PC-3 (cell line): ENCODE measurements at regions not wholly inside any gene's neighbourhood (a gene's known extent, or its start where the extent isn't known, plus 50 kb on each side); places are given as distances from the start of the nearest gene placed in this dataset.

Experiments
- ATAC-seq: fragments of 200-7000 bp; cut with Tn5 transposase; 2 replicates; pipeline ENCODE4 v1.9.1; 2020; ENCODE audit warnings: mild to moderate bottlenecking, moderate library complexity
- BruUV-seq: library from RNA; stranded (reverse); fragments of 400-500 nt; replicated peaks from 2 replicates; lab custom pipeline; 2021; lab: Mats Ljungman, UMichigan
- CTCF ChIA-PET: fragments of 300-600 bp; sonication (Branson Sonifier 250); formaldehyde crosslinking; loops from one replicate; lab custom pipeline; 2022; ENCODE audit warnings: antibody characterized with exemption; lab: Charles Lee
- POLR2A ChIA-PET: fragments of 300-600 bp; sonication (Branson Sonifier 250); formaldehyde crosslinking; loops from one replicate; lab custom pipeline; 2022; ENCODE audit warnings: antibody characterized with exemption; ENCODE audit not compliant: unreplicated experiment; lab: Charles Lee
- DNase-seq: peaks from one replicate; pipeline ENCODE4 v3.0.0-alpha.2; 2015
- H2AFZ ChIP-seq: fragments of 300-600 bp; sonication (generic); 2 replicates; pipeline ENCODE4 v1.6.0; 2016; ENCODE audit warnings: antibody characterized with exemption, low read length
- H3F3A ChIP-seq: fragments of 300-600 bp; sonication (generic); one replicate; pipeline ENCODE4 v1.6.0; 2017; ENCODE audit warnings: antibody characterized with exemption, low read length, control low read depth, mild to moderate bottlenecking; ENCODE audit not compliant: unreplicated experiment
- H3K27ac ChIP-seq: fragments of 300-600 bp; sonication (generic); 2 replicates; pipeline ENCODE4 v1.5.1; 2016; ENCODE audit warnings: mild to moderate bottlenecking, low read length
- H3K27me3 ChIP-seq: fragments of 300-600 bp; sonication (generic); 2 replicates; pipeline ENCODE4 v1.6.1; 2016; ENCODE audit warnings: low read length, mixed read lengths
- H3K36me3 ChIP-seq: fragments of 300-600 bp; sonication (generic); 2 replicates; pipeline ENCODE4 v1.6.1; 2016; ENCODE audit warnings: low read depth, mixed run types, low read length, mixed read lengths
- H3K4me1 ChIP-seq: fragments of 300-600 bp; sonication (generic); 2 replicates; pipeline ENCODE4 v1.5.1; 2016; ENCODE audit warnings: low read length; ENCODE audit not compliant: insufficient read depth
- H3K4me2 ChIP-seq: fragments of 300-600 bp; sonication (generic); 2 replicates; pipeline ENCODE4 v1.6.0; 2016; ENCODE audit warnings: low read length
- H3K4me3 ChIP-seq: fragments of 300-600 bp; sonication (generic); 2 replicates; pipeline ENCODE4 v1.5.1; 2016; ENCODE audit warnings: mild to moderate bottlenecking, low read length, mixed read lengths
- H3K79me2 ChIP-seq: fragments of 300-600 bp; sonication (generic); 2 replicates; pipeline ENCODE4 v1.6.1; 2017; ENCODE audit warnings: low read length, mixed read lengths
- H3K9ac ChIP-seq: fragments of 300-600 bp; sonication (generic); 2 replicates; pipeline ENCODE4 v1.6.0; 2016; ENCODE audit warnings: mild to moderate bottlenecking, low read length
- H3K9me2 ChIP-seq: fragments of 300-600 bp; sonication (generic); replicated peaks from 2 replicates; pipeline ENCODE4 v1.6.1; 2016; ENCODE audit warnings: mixed run types, low read length, mixed read lengths
- H3K9me3 ChIP-seq: fragments of 300-600 bp; sonication (generic); 2 replicates; pipeline ENCODE4 v1.6.1; 2016; ENCODE audit warnings: low read length, mixed read lengths
- H4K20me1 ChIP-seq: fragments of 300-600 bp; sonication (generic); 2 replicates; pipeline ENCODE4 v1.6.1; 2016; ENCODE audit warnings: low read length, mixed read lengths
- EZH2 ChIP-seq: fragments of 300-600 bp; sonication (generic); IDR thresholded peaks from one replicate; pipeline ENCODE4 v1.6.1; 2017; ENCODE audit warnings: antibody characterized with exemption, mild to moderate bottlenecking, low read length; ENCODE audit not compliant: unreplicated experiment
- EZH2phosphoT487 ChIP-seq: fragments of 300-600 bp; sonication (generic); IDR thresholded peaks from 2 replicates; pipeline ENCODE4 v1.6.1; 2018; ENCODE audit warnings: mild to moderate bottlenecking, antibody characterized with exemption, low read length, borderline replicate concordance
- intact Hi-C: fragments of 100-400 bp; cut with micrococcal nuclease; formaldehyde crosslinking; loops from 2 replicates; pipeline ENCODE4 v1.9.0; 2023
- TF ChIP-seq, protein P1 (sequence below): fragments of 300-600 bp; sonication (generic); conservative IDR thresholded peaks from 2 replicates; pipeline ENCODE4 v1.5.1; 2017; ENCODE audit warnings: antibody characterized with exemption, low read depth, mild to moderate bottlenecking, low read length

DNA sequence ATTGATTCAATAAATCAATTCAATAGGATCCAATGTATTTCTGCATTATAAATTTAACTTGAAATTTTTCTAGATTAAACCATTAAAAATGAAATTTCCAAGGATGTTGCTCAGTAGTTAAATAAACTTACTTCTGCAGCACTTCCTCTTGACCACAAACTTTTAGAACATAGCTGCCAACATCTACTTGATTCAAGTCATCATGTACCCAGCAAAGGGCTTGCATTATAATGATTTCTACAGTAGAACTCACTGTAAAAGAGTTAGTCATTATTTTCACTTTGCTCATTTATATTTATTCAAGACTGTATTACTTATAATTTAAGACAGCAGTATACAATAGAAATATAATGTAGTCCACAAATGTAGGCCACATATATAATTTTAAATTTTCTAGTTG, 59.2 kb downstream of the PIK3C2A start:
- DNase-seq (peak; percentile 27), ATAC-seq (peak; percentile 91)
- Histone ChIP-seq H3K27me3 (no peaks in the 10 kb centered on the region), H3K9me2 (no peaks in the 10 kb centered on the region), H2AFZ (no peak overlapping the region), H3K4me2 (no peak overlapping the region), H3K36me3 (peaks cover 5% of the 10 kb centered on the region; the same call in 1 of the 2 replicates), H3K4me3 (no peak overlapping the region), H3K9ac (no peak overlapping the region), H3K4me1 (peaks cover 7% of the 10 kb centered on the region), H3K79me2 (no peaks in the 10 kb centered on the region), H4K20me1 (no peaks in the 10 kb centered on the region), H3K9me3 (no peaks in the 10 kb centered on the region), H3F3A (no peaks in the 10 kb centered on the region), H3K27ac (peak overlapping the region; percentile 23; the same call in 1 of the 2 replicates)
- TF ChIP-seq, protein P1, sequence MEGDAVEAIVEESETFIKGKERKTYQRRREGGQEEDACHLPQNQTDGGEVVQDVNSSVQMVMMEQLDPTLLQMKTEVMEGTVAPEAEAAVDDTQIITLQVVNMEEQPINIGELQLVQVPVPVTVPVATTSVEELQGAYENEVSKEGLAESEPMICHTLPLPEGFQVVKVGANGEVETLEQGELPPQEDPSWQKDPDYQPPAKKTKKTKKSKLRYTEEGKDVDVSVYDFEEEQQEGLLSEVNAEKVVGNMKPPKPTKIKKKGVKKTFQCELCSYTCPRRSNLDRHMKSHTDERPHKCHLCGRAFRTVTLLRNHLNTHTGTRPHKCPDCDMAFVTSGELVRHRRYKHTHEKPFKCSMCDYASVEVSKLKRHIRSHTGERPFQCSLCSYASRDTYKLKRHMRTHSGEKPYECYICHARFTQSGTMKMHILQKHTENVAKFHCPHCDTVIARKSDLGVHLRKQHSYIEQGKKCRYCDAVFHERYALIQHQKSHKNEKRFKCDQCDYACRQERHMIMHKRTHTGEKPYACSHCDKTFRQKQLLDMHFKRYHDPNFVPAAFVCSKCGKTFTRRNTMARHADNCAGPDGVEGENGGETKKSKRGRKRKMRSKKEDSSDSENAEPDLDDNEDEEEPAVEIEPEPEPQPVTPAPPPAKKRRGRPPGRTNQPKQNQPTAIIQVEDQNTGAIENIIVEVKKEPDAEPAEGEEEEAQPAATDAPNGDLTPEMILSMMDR: no peak
- no peak for TF ChIP-seq EZH2
- no peak for TF ChIP-seq EZH2phosphoT487
- ChIA-PET CTCF (interaction anchor here (0.7 kb wide), 1 partner anchor 31 kb away, joined by 3 read pairs; no protein-coding TSS in a partner anchor), POLR2A (no interaction called here)
- intact Hi-C loops: loop anchor here (1.0 to 5.0 kb wide), 2 partner anchors 32 to 59 kb away; partner anchors contain the start of gene PIK3C2A
- BruUV-seq: no TSS peak

DNA sequence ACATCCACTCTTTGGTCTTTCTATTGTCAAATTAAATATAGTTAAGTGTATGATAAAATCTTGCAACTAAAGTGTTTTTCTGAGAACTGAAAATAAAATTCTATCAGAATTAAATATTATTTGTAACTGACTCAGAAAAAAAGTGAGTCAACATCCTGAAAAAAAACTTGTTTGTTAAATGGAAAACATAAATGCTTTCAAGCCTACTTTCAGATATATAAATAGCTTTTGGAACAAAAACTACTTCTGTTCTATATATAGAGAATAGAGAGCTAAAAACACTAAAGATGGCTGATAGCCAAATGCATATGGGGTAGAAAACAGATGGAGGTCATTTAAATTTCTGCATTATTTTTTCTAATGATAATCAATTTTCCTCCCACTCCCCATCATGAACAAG, 61.8 kb downstream of the PIK3C2A start:
- intact Hi-C loops: loop anchor here (5.0 kb wide), 1 partner anchor 61 kb away; the partner anchor contains the start of gene PIK3C2A
- no peak for TF ChIP-seq EZH2
- TF ChIP-seq EZH2phosphoT487: no peak
- TF ChIP-seq, protein P1: no peak
- Histone ChIP-seq H3K36me3 (peaks cover 5% of the 10 kb centered on the region; the same call in 1 of the 2 replicates), H3K4me2 (no peak overlapping the region), H3K27me3 (no peaks in the 10 kb centered on the region), H3K9ac (no peak overlapping the region), H4K20me1 (no peaks in the 10 kb centered on the region), H3K27ac (no peak overlapping the region), H3K79me2 (no peaks in the 10 kb centered on the region), H3F3A (no peaks in the 10 kb centered on the region), H3K4me1 (peaks cover 7% of the 10 kb centered on the region), H2AFZ (no peak overlapping the region), H3K9me2 (no peaks in the 10 kb centered on the region), H3K4me3 (no peak overlapping the region), H3K9me3 (no peaks in the 10 kb centered on the region)
- ChIA-PET POLR2A (no interaction called here), CTCF (no interaction called here)
- DNase-seq (peak; percentile 21), ATAC-seq (peak; percentile 14; the same call in 1 of the 2 replicates)
- BruUV-seq: no TSS peak

DNA sequence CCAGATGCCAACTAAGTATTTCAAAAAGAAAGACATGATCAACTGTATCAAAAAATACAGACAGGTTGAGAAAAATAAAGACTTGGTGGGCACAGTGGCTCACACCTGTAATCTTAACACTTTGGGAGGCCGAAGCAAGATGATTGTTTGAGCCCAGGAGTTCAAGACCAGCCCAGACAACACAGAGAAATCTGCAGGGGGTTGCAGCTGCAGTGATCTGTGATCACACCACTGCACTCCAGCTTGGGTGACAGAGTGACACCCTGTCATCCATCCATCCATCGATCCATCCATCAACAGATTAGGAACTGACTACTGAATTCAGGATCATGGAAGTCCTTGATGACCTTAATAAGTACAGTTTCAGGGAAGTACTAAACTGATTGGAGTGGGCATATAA, 65.0 kb upstream of the RPS13 start:
- H3K4me1 ChIP-seq: peaks cover 7% of the 10 kb centered on the region
- BruUV-seq: no TSS peak
- no peak overlapping the region for H3K4me2 ChIP-seq
- H4K20me1 ChIP-seq: no peaks in the 10 kb centered on the region
- no peak overlapping the region for H3K4me3 ChIP-seq
- H3K9ac ChIP-seq: no peak overlapping the region
- POLR2A ChIA-PET: no interaction called here
- intact Hi-C loops: no loop called here
- no peak overlapping the region for H2AFZ ChIP-seq
- peaks cover 5% of the 10 kb centered on the region; the same call in 1 of the 2 replicates for H3K36me3 ChIP-seq
- CTCF ChIA-PET: no interaction called here
- no peaks in the 10 kb centered on the region for H3K9me3 ChIP-seq
- no peaks in the 10 kb centered on the region for H3K79me2 ChIP-seq
- no peaks in the 10 kb centered on the region for H3K27me3 ChIP-seq
- TF ChIP-seq, protein P1: no peak
- no peak for TF ChIP-seq EZH2phosphoT487
- TF ChIP-seq EZH2: no peak
- no peaks in the 10 kb centered on the region for H3F3A ChIP-seq
- ATAC-seq (no peak), DNase-seq (no peak)
- H3K9me2 ChIP-seq: no peaks in the 10 kb centered on the region
- H3K27ac ChIP-seq: no peak overlapping the region
